HG03060 (cell line): ENCODE measurements at regions not wholly inside any gene's neighbourhood (a gene's known extent, or its start where the extent isn't known, plus 50 kb on each side); places are given as distances from the start of the nearest gene placed in this dataset.
"Not testable (repeated sequence)": the region's sequence is repeated elsewhere in the genome, so short reads cannot be mapped to it uniquely, and the experiment has no call there.

ENCODE experiments used
- ATAC-seq: cut with Tn5 transposase; IDR thresholded peaks from one replicate; pipeline ENCODE4 v1.9.1; 2021; ENCODE audit warnings: low read depth, moderate number of reproducible peaks; ENCODE audit not compliant: unreplicated experiment

- ATAC-seq = no peak
Measured at GRCh38 chrX:125497667-125498066, 178.0 kb downstream of the TEX13C start.

- ATAC-seq = no peak
Measured at GRCh38 chrX:125503769-125504168, 184.1 kb downstream of the TEX13C start.

- ATAC-seq = no peak
Measured at GRCh38 chrX:125505207-125505606, 185.5 kb downstream of the TEX13C start.

- no peak for ATAC-seq
Measured at GRCh38 chrX:125507119-125507518, 187.4 kb downstream of the TEX13C start.

- no peak for ATAC-seq
Measured at GRCh38 chrX:125520029-125520428, 200.4 kb downstream of the TEX13C start.

GRCh38 chrX:125522752-125523151 is 203.1 kb downstream of the TEX13C start:
- ATAC-seq = no peak

GRCh38 chrX:125532411-125533089 is 212.9 kb downstream of the TEX13C start:
- ATAC-seq = no peak

- ATAC-seq = no peak
Measured at GRCh38 chrX:125533352-125533751, 213.7 kb downstream of the TEX13C start.

GRCh38 chrX:125544031-125544660 is 224.5 kb downstream of the TEX13C start:
- ATAC-seq = no peak

- no peak for ATAC-seq
Measured at GRCh38 chrX:125544856-125545255, 225.2 kb downstream of the TEX13C start.

- ATAC-seq = no peak
Measured at GRCh38 chrX:125577479-125577878, 257.8 kb downstream of the TEX13C start.

- ATAC-seq = no peak
Measured at GRCh38 chrX:125604448-125604847, 284.8 kb downstream of the TEX13C start.

GRCh38 chrX:125605145-125605544 is 285.5 kb downstream of the TEX13C start:
- no peak for ATAC-seq

- not testable (repeated sequence) for ATAC-seq
Measured at GRCh38 chrX:125614591-125615343, 295.1 kb downstream of the TEX13C start.

- no peak for ATAC-seq
Measured at GRCh38 chrX:125620715-125621587, 301.3 kb downstream of the TEX13C start.

- no peak for ATAC-seq
Measured at GRCh38 chrX:125621588-125621927, 301.9 kb downstream of the TEX13C start.

GRCh38 chrX:125622899-125623298 is 303.2 kb downstream of the TEX13C start:
- no peak for ATAC-seq

- no peak for ATAC-seq
Measured at GRCh38 chrX:125627676-125628075, 308.0 kb downstream of the TEX13C start.

GRCh38 chrX:125628435-125628834 is 308.8 kb downstream of the TEX13C start:
- ATAC-seq = no peak

- no peak for ATAC-seq
Measured at GRCh38 chrX:125641405-125641804, 321.7 kb downstream of the TEX13C start.

GRCh38 chrX:125646195-125646594 is 326.5 kb downstream of the TEX13C start:
- no peak for ATAC-seq
